ENCODE measurements at regions not wholly inside any gene's neighbourhood (a gene's known extent, or its start where the extent isn't known, plus 50 kb on each side); places are given as distances from the start of the nearest gene placed in this dataset.

DNA sequence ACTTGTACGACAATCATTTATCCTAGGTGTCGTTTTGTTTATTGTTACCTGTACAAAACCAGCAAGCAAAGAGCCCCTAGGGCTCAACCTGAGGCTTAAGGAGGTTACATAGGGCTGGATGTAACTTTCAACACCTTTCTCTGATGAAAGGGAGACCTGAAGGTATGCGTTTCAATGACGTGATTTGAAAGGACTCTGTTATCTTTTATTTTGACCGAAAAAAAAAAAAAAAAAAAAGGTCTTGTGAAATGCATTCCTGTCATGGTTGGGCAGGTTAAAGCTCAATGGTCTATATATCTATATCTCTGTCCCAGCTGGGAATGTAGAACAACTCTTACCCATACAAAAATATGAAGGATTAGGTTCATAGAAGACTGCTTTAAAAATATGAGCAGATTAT is 78.7 kb upstream of the SASH1 start:
- in situ Hi-C loops (cut with HindIII; ENCODE audit: low sequenced_read_pairs): no loop called here
- TF ChIP-seq, protein P1, sequence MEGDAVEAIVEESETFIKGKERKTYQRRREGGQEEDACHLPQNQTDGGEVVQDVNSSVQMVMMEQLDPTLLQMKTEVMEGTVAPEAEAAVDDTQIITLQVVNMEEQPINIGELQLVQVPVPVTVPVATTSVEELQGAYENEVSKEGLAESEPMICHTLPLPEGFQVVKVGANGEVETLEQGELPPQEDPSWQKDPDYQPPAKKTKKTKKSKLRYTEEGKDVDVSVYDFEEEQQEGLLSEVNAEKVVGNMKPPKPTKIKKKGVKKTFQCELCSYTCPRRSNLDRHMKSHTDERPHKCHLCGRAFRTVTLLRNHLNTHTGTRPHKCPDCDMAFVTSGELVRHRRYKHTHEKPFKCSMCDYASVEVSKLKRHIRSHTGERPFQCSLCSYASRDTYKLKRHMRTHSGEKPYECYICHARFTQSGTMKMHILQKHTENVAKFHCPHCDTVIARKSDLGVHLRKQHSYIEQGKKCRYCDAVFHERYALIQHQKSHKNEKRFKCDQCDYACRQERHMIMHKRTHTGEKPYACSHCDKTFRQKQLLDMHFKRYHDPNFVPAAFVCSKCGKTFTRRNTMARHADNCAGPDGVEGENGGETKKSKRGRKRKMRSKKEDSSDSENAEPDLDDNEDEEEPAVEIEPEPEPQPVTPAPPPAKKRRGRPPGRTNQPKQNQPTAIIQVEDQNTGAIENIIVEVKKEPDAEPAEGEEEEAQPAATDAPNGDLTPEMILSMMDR (IDR thresholded peaks at IDR 0.05; ENCODE audit: low read depth, low read length): no peak
- H3K4me3 ChIP-seq (ENCODE audit: low read depth, low read length): no peak overlapping the region
- no peak for DNase-seq (ENCODE audit: low read depth, low spot score)

DNA sequence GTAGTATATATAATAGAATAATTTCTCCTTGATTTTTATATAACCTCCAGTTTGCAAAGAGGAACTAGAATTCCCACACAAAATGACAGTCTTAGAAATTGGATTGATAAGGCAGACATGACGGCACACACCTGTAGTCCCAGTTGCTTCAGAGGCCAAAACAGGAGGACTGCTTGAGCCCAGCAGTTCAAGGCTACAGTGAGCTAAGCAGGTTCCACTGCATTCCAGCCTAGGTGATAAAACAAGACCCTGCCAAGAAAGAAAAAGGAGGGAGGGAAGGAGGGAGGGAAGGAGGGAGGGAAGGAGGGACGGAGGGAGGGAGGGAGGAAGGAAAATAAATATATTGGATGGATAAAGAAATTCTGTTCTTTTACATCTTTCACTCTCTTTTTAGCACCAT is 77.6 kb upstream of the SASH1 start:
- in situ Hi-C loops (cut with HindIII; ENCODE audit: low sequenced_read_pairs): no loop called here
- no peak overlapping the region for H3K4me3 ChIP-seq (ENCODE audit: low read depth, low read length)
- TF ChIP-seq, protein P1 (IDR thresholded peaks at IDR 0.05; ENCODE audit: low read depth, low read length): no peak
- DNase-seq (ENCODE audit: low read depth, low spot score): no peak

DNA sequence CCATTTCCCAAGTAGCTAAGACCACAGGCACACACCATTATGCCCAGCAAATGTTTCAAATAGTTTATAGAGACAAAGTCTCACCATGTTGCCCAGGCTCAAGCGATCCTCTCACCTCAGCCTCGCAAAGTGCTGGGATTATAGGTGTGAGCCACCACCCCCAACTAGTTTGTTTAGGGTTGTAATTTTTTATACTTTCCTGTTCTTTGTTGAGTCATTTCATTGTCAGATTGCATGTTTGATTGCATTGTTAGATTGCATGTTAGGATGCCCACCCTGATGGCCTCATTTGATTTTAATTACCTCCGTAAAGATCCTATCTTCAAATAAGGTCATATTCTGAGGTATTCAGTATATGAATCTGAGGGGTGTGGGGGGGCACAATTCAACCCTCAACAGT is 73.3 kb upstream of the SASH1 start:
- in situ Hi-C loops (cut with HindIII; ENCODE audit: low sequenced_read_pairs): no loop called here
- DNase-seq (ENCODE audit: low read depth, low spot score): no peak
- H3K4me3 ChIP-seq (ENCODE audit: low read depth, low read length): no peak overlapping the region
- TF ChIP-seq, protein P1 (IDR thresholded peaks at IDR 0.05; ENCODE audit: low read depth, low read length): no peak

DNA sequence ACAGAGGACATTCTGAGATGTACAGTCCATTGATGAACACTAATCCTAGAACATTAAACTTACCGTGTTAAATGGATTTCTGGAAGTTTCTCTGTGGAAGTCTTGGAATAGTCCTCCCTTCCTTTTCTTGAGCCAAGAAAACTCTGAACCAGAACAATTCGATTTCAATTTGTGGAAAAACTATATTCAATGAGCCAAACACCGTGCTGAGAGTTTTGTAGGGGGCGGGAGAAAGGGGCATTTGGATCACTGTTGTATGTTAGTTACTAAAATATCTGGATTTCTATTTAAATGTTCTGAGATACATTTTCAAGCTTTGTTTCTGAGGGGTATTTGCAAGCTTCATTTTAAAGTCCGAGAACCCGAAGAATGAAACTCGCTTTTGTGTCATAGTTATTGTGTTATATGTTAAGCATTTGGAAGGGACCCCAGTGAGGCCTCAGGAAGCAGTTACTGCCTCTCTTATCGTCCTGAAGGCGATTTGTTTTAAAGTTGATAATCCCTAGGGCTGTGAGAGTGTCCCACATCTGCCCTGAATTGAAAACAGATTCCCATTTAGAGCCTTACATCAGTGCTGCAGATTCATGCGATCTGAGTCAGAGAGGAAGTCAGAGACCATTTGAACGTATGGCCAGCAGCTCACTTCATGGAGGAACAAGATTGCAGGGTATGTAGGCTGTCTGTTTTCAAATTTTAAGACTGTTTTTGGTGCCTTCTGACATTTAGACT is 70.8 kb upstream of the SASH1 start:
- peak overlapping the region; percentile 35 for H3K4me3 ChIP-seq (ENCODE audit: low read depth, low read length)
- in situ Hi-C loops (cut with HindIII; ENCODE audit: low sequenced_read_pairs): no loop called here

DNA sequence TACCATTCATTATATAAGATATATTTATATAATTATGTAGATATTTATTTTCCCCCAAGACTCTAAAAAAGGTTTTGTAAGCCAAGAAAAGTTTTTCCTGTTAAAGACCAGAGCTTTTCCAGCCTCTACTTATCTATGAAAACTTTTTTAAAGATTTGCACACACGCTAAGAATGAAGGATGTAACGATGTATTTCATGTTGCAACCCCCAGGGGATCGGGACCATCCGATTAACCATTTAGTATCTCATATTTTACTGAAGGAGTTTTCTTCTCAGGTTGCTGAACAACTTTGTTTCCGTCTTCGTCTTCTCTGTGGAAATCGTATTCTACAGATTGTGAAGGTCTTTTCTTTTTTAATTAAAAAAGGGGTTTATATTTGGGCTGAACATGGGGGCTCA is 70.0 kb upstream of the SASH1 start:
- in situ Hi-C loops (cut with HindIII; ENCODE audit: low sequenced_read_pairs): no loop called here
- H3K4me3 ChIP-seq (ENCODE audit: low read depth, low read length): peak overlapping the region; percentile 35
- TF ChIP-seq, protein P1 (IDR thresholded peaks at IDR 0.05; ENCODE audit: low read depth, low read length): no peak
- DNase-seq (ENCODE audit: low read depth, low spot score): no peak

More for the DNA sequence above, 70.8 kb upstream of the SASH1 start:
- TF ChIP-seq, protein P1 (IDR thresholded peaks at IDR 0.05; ENCODE audit: low read depth, low read length): no peak
- peak; percentile 86 for DNase-seq (ENCODE audit: low read depth, low spot score)

DNA sequence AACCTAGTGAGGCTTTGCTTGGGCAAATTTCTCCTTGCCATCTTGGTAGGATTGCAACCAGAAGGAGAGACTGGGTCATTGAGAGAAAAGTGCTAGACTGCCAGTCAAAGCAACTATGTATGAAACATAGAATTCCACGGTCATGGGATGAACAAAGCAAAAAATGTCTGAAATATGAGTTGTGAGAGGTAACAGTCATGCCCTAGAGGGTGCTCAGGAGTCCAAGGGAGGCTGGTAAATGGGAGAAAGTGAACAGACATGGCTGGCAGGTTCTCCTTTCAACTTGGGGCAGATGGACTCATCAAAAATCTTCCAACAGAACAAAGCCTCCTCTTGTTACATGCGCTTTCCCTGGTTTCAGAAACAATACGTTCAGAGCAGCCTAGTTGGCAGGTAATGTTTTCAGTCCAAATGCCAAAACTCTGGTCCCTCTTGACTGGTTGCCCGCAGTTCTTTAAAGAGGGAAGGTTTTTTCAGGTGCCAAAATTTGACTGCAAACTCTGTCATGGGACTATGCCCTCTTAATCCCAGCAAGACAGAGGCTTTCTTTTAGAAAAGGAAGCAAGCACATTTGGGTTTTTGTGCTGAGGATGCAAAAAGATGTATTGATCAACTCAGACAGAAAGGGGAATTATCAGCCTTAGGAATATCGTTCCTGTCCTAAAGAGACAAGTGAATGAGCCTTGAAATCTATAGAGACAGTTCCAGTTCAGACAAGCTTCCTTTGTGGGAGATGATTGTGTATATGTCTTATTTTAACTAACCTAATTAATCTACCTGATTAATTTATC is 68.5 kb upstream of the SASH1 start:
- TF ChIP-seq, protein P1 (IDR thresholded peaks at IDR 0.05; ENCODE audit: low read depth, low read length): peak; percentile 16
- no peak overlapping the region for H3K4me3 ChIP-seq (ENCODE audit: low read depth, low read length)
- in situ Hi-C loops (cut with HindIII; ENCODE audit: low sequenced_read_pairs): no loop called here
- no peak for DNase-seq (ENCODE audit: low read depth, low spot score)

All from astrocyte of the spinal cord (primary cell).